Ishikawa (cell line): ENCODE measurements at regions not wholly inside any gene's neighbourhood (a gene's known extent, or its start where the extent isn't known, plus 50 kb on each side); places are given as distances from the start of the nearest gene placed in this dataset.

ENCODE experiments used
- CEBPB ChIP-seq: IDR thresholded peaks from 2 replicates; pipeline ENCODE4 v1.6.1; 2012
- EP300 ChIP-seq: IDR thresholded peaks from 2 replicates; pipeline ENCODE4 v1.6.1; 2012; ENCODE audit warnings: borderline replicate concordance
- TCF12 ChIP-seq: IDR thresholded peaks from 2 replicates; pipeline ENCODE4 v1.6.1; 2012; ENCODE audit warnings: low read depth

DNA sequence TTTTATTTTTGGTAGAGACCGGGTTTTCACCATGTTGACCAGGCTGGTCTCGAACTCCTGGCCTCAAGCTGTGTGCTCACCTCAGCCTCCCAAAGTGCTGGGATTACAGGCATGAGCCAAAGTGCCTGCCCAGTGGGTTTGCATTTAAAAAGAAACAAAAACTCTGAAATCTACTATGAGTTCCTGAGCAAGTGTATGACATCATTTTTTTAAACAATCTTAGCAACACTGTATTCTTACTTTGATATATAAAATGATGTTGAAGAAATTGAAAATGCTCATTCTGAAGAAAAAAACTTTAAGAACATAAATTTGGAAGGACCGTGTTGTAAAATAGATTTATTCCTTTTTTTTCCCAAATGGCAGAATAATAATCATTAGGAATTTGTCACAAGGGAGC lies 1199.7 kb downstream of the DIAPH3 start:
- TF ChIP-seq TCF12 (no peak), EP300 (no peak), CEBPB (no peak)
